H1 (cell line): ENCODE measurements at regions not wholly inside any gene's neighbourhood (a gene's known extent, or its start where the extent isn't known, plus 50 kb on each side); places are given as distances from the start of the nearest gene placed in this dataset.

Experiments used
- BCL11A ChIP-seq, 2 experiments: IDR thresholded peaks; one replicate each; pipeline ENCODE4 v1.6.1; 2011; ENCODE audit warnings: low read depth in 2 of 2, low read length in 2 of 2, mild to moderate bottlenecking in 2 of 2
- CTCF ChIP-seq, 3 experiments: IDR thresholded peaks; 1 replicate in 2 of 3; 2 replicates in 1 of 3; pipeline versions ENCODE4 v1.5.1 to v1.6.1; 2011; ENCODE audit warnings: low read length in 3 of 3, mild to moderate bottlenecking in 3 of 3, inconsistent platforms in 2 of 3, low read depth in 1 of 3, moderate library complexity in 1 of 3; ENCODE audit not compliant: insufficient read depth in 1 of 3; ENCODE audit errors: control extremely low read depth in 1 of 3
- EZH2 ChIP-seq: fragments of 200-600 bp; sonication (generic); IDR thresholded peaks from 2 replicates; pipeline ENCODE4 v1.7.1; 2012; ENCODE audit warnings: low read depth, mild to moderate bottlenecking, moderate library complexity, low read length, inconsistent platforms; ENCODE audit not compliant: severe bottlenecking
- MAX ChIP-seq: IDR thresholded peaks from 2 replicates; pipeline ENCODE4 v1.6.1; 2012; ENCODE audit warnings: inconsistent platforms
- SUZ12 ChIP-seq: fragments of 200-600 bp; sonication (generic); IDR thresholded peaks from 2 replicates; pipeline ENCODE4 v1.6.1; 2012; ENCODE audit warnings: mild to moderate bottlenecking, inconsistent platforms, low read length, moderate library complexity, mixed read lengths

- TF ChIP-seq CTCF (IDR thresholded peaks at IDR 0.05; ENCODE audit: control extremely low read depth in 1 of 3, insufficient read depth in 1 of 3, low read depth in 1 of 3, low read length in 3 of 3) (no peak), SUZ12 (no peak), EZH2 (no peak), BCL11A (IDR thresholded peaks at IDR 0.05; ENCODE audit: low read depth in 2 of 2, low read length in 2 of 2) (no peak), MAX (no peak)
Measured at GRCh38 chr6:86380571-86381125, 556.7 kb upstream of the HTR1E start.
